ENCODE measurements at regions not wholly inside any gene's neighbourhood (a gene's known extent, or its start where the extent isn't known, plus 50 kb on each side); places are given as distances from the start of the nearest gene placed in this dataset.
"Not testable (repeated sequence)": the region's sequence is repeated elsewhere in the genome, so short reads cannot be mapped to it uniquely, and the experiment has no call there.

DNA sequence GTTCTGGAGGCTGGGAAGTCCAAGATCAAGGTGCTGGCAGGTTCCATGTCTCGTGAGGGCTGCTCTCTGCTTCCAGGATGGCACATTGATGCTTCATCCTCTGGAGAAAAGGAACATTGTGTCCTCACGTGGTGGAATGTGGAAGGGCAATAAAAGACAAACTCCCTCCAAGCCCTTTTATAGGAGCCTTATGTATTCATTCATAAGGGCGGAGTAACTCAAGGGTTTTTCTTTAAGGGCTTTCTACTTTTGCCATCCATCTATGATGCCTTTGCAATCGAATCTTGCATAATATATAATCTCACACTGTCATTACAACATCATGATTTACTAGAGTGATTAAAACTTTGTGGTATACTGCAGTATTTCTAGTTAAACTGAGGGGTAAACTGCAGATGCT lies 132.7 kb upstream of the DDHD1 start:
- no peak for DNase-seq (ENCODE audit: low read depth)

DNA sequence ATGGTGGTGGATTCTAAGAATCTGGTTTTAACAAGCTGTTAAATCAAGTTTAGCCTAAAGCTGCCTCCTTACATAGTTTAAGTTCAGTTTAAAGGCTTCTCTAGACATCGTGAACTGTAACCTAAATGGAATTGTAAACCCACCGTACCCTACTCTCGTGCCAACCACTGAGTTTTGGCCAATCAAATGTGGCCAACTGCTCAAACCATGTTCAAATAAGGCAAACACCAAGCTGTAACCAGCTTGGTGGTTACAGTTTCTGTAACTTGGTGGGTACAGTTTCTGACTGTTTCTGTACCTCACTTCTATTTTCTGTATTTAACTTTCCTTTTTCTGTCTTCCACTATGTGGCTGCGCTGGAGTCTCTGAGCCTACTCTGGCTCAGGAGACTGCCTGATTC lies 131.9 kb upstream of the DDHD1 start:
- no peak for DNase-seq (ENCODE audit: low read depth)

DNA sequence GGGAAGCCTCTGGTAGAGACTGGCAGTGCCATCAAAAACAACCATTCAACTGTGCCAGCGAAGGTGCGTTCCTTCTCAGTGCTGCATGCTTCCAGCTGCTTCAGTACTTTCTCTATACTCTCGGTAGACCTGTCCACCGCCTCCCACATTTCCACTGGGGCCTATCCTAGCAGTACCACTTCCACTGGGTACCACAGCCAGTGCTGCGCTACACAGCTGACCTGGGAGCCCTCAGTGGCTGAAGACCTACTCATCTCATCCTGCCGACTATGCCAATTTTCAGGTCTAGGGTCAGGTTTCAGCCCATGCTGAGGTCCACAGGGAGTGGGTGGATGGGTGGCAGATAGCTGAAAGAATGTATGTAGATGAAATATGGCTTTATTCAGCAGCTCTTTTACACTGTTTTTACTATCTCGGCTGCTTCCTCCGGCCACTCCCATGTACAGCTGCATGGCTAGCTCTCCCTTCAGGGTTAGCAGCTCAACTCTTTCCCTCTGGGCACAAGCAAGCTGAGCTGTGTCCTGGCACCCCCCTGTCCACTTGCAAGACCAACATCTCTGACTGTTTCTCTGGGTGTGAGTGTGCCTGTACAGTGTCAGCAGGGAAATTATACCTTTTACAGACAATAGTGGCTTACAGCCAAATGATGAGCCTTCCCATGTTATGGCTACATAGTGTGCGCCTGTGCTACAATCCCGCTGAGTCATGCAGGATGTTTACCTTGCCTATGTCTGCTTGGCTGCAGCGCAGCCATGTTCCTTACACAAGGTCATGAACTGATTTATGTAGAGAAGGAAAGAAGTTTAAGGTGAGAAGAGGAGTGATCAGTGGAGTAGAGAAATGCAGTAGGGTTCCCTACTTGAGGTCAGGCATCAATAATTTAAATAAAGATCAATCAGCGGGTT lies 125.7 kb upstream of the DDHD1 start:
- DNase-seq (ENCODE audit: low read depth) = no peak

DNA sequence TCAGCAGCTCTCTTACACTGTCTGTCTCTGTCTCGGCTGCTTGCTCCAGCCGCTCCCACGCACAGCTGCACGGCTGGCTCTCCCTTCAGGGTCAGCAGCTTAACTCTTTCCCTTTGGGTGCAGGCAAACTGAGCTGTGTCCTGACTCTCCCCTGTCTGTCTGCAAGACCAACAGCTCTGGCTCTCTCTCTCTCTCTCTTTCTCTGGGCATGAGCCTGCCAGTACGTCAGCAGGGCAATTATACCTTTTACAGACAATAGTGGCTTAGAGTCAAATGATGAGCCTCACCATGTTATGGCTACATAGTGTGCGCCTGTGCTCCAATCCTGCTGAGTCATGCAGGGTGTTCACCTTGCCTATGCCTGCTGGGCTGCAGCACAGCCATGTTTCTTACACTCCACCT lies 120.5 kb upstream of the DDHD1 start:
- DNase-seq (ENCODE audit: low read depth) = no peak

DNA sequence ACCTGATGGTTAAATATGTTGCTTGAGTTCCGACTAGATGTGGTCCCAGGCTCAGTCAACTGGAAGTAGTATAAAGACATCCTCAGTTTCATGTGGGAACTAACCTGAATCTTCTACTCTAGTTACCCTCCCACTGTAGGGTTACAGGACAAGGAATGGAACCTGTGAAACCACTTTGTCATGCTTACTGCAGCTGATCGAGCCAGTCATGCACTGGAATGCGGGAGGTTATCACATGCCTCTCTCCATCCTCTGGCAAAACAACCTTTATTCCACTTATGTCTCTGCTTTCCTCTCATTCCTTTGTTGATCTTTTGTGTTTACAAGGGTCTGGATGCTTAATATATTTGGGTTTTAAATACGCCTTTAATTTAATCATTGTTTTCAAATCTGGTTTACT lies 111.9 kb upstream of the DDHD1 start:
- DNase-seq (ENCODE audit: low read depth) = no peak

DNA sequence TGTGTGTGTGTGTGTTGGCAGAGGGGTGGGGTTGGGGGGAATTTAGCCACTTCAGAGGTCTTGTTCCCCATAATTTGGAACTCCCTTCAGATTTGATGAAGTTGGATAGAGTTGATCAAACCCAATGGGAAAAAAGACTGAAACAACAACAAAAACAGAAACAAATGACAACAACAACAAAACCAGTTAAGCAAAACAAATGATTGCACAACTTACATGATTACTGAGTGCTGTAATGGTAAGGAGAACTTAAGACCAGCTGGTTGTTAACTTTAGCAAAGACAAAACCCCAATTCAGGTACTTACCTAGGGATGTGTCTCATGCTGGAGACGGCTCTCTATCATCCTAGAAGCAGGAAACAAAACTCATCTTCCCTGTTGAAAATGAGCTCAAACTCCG lies 107.8 kb upstream of the DDHD1 start:
- DNase-seq (ENCODE audit: low read depth) = no peak

DNA sequence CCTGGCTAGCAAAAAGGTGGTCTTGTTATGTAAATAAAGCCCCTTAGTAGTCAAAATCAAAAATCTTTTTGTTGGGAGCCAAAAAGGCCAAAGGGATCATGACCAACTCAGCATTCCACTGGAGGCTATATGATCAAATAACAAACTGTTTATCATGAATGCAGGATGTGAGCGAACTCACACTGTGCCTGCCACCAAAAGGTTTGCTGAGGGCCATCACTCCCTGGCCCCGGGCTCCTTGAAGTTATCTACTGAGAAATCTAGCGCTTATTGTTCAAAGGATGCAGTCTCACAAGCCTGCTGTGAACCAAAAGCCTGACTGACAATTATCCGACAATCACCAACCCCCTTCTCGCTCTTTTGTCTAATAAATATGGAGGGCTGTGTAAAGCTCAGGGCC lies 107.2 kb upstream of the DDHD1 start:
- DNase-seq (ENCODE audit: low read depth) = no peak

DNA sequence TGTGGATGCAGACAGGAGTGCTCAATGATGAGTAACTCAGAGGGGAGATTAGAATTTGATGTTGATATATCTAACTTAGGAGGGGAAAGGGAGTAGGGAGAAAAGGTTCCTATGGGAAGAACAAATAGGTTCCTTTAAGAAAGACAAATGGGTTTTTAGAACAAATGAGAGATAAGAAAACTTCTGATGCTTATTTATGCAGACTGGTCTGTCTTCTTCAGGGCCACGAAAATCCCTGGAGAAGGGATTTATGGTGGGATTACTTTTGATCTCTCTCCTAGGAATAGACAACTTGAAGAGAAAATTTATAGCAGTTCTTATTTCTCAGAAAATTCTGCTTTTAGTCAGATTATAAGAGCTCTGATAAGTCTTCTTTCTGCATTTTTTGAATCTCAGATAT lies 99.0 kb upstream of the DDHD1 start:
- DNase-seq (ENCODE audit: low read depth) = no peak

DNA sequence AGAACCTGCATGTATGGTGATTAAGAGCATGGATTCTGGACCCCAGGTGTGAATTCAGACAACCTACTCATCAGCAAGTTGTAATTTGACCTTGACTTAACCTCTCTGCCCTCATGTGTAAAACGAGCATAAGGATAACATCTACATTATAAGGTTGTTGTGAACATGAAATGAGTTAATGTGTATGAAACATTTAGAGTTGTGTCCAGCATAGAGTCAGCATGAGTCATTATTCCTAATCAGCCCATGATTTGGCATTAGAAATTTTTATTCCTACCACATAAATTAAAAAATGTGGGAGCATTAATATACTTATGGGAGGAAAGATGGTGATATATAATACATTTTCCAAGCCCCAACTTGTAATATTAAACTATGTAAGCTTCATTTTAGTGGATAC lies 95.9 kb upstream of the DDHD1 start:
- DNase-seq (ENCODE audit: low read depth) = no peak

DNA sequence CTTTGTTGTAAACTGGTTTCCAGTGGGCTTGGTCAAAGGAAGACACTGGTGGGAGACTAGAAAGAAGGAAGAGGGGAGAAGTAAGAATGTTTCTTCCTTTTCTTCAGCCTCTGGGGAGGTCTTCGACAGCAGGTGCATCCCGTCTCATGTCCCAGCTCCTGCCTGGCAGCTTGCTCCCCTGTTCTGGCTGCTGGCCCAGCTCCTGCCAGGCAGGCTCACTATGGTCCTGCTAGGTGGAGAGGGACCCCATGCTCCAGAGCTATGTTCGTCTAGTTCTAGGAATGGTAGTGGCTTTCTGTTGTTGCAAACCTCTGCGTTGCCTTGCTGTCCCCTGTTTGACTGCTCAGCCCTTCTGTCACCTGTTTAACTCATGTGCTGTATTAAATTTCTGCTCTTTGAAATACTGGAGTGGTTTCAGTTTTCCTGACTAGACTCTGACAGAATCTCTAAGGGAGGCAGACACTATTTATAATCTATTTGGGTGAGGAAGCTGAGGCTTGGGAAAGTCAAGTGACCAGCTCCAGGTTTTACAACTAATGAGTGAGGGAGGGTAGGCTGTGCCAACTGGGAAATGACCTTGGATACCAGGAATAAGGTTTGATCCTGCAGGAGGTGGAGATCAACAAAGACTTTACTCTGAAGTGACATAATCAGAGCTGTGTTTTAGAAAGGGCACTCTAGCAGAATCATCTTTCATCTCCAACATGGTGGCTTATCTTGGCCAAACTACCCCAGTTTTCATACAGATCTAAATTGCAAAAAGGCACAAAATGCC lies 94.7 kb upstream of the DDHD1 start:
- no peak for DNase-seq (ENCODE audit: low read depth)

DNA sequence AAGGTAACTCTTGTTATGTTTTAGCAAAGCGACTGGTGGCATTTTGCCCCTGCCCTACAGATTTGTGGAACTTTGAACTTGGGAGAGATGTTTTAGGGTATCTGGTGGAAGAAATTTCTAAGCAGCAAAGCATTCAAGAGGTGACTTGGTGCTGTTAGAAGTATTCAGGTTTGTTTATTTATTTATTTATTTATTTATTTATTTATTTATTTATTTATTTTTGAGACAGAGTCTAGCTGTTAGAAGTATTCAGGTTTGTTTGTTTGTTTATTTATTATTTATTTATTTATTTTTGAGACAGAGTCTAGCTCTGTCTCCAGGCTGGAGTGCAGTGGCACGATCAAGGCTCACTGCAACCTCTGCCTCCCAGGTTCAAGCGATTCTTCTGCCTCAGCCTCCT lies 89.8 kb upstream of the DDHD1 start:
- DNase-seq (ENCODE audit: low read depth) = not testable (repeated sequence)

DNA sequence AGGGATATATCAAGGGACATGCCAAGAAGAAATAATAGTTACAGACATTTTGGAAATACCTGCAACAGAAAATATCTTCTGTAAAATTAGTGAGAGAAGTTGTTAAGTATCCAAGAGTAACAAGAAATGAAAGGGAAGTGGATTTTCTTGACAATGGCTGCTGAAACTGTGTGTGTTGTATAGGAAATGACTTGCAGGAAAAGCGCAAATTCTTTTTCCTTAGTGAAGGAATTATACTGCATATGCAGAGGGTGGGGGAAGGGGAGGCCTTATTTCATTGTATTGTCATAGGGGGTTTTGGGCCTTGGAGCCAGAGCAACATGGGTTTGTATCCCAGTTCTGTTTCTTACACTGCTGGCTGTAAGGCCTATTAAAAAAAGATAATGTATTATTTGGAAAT lies 84.4 kb upstream of the DDHD1 start:
- no peak for DNase-seq (ENCODE audit: low read depth)

DNA sequence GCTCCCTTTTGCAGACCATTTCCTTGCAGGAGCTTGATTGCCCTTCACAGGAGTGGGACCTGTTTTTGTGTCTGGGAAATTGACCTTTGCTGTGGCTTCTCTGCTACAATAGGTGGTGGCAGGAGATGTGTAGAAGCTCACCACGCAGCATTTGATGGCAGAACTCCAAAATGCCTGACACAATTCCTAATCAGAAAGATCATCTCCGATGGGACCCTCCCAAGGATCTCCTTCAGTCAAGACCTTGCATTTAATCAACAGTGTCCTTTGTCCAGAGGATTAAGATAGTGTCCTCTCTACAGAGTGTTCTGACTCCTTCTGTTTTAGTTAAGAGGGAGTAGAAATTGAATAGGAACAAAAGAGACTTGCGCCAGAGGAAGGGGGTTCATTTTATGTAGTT lies 83.6 kb upstream of the DDHD1 start:
- no peak for DNase-seq (ENCODE audit: low read depth)

DNA sequence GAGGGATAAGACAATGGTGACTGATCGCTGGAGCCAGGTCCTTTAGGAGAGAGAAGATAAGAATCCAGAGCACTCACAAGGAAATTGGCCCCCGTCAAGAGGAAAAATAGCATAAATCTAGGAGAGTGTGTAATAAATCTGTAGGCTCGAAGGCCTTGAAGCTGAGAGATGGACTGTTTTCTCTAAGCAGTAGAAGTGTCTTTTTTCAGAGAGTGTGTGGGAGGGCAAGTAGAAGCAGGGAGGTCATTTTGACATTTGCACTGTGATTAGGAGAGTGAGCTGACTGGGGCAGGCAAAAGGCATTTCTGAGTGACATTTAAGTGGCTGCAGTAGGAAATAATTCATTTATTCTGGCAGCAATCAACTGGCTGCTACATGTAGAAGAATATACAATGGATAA lies 78.0 kb upstream of the DDHD1 start:
- DNase-seq (ENCODE audit: low read depth) = no peak

DNA sequence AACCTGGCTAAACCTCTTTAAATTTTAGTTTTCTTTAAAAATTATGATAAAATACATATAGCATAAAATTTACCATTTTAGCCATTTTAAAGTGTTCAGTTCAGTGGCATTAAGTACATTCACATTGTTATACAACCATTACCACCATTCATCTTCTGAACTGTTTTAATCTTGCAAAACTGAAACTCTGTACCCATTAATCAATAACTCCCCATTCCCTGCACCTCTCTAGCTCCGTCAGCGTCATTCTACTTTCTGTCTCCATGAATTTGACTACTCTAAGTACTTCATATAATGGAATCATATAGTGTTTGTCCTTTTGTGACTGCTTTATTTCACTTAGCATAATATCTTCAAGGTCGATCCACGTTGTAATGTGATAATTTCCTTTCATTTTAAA lies 75.8 kb upstream of the DDHD1 start:
- DNase-seq (ENCODE audit: low read depth) = no peak

DNA sequence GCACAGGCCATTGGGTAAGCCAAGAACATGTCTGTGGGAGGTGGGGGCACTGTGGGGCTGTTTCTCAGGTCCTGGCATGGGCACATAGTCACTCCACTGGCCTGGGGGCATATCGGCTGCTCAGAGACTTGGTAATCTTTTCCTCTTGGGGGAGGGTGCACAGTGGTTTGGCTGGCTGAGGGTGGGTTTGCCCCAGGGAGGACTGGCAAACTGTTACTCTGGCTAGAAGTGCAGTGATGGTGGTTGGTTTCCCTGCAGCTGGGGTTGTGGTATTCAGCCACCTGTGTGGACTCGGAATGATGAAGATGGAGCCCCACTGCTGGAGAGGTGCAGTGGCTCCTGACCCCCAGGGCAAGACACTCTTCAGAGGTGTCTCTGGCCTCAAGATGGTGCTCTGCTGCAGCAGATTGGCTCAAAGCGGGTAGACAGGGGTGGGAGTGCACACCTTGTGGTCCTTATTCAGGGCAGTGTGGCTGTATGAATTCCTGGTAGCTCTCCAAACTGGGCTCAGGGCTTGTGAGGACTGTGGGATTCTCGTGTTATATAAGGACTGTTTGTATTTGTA lies 74.1 kb upstream of the DDHD1 start:
- DNase-seq (ENCODE audit: low read depth) = no peak

DNA sequence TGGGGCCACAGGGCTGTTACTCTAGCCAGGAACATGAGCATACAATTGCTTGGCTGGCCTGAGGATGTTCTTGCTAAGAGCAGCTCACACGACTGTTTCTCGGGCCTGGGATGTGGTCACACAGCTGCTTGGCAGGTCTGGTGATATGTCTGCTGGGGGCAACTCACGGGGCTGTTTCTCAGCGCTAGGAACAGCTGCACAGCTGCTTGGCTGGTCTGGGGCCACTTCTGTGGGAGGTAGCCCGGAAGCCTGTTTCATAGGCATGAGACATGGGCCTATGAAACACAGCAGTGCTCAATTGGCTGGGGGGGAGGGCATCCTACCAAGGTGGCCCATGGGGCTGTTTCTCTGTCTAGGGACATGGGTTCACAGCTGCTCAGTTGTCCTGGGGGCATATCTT lies 73.4 kb upstream of the DDHD1 start:
- DNase-seq (ENCODE audit: low read depth) = no peak

DNA sequence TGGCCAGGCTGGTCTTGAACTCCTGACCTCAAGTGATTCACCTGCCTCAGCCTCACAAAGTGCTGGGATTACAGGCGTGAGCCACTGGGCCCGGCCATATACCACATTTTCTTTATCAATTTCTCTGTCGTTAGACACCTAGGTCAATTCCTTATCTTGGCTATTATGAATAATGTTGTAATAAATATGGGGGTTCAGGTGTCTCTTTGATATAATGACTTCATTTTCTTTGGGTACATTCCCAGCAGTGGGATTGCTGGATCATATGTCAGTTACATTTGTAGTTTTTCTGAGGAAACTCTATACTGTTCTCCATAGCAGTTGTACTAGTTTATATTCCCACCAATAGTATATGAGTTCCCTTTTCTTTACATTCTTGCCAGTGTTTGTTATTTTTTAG lies 67.8 kb upstream of the DDHD1 start:
- DNase-seq (ENCODE audit: low read depth) = no peak

DNA sequence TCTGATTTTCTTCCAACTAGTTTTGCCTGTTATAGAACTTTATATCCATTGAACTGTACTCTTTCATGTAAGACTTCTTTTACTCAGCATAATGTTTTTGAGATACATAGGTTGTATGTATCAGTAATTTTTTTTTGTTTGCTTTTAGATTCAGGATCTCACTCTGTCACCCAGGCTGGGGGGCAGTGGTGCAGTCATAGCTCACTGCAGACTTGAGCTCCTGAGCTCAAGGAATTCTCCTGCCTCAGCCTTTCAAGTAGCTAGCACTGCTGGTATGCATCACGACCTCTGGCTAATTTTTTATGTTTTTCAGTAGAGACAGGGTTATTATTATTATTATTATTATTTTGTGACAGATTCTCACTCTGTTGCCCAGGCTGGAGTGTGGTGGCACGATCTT lies 65.0 kb upstream of the DDHD1 start:
- no peak for DNase-seq (ENCODE audit: low read depth)

DNA sequence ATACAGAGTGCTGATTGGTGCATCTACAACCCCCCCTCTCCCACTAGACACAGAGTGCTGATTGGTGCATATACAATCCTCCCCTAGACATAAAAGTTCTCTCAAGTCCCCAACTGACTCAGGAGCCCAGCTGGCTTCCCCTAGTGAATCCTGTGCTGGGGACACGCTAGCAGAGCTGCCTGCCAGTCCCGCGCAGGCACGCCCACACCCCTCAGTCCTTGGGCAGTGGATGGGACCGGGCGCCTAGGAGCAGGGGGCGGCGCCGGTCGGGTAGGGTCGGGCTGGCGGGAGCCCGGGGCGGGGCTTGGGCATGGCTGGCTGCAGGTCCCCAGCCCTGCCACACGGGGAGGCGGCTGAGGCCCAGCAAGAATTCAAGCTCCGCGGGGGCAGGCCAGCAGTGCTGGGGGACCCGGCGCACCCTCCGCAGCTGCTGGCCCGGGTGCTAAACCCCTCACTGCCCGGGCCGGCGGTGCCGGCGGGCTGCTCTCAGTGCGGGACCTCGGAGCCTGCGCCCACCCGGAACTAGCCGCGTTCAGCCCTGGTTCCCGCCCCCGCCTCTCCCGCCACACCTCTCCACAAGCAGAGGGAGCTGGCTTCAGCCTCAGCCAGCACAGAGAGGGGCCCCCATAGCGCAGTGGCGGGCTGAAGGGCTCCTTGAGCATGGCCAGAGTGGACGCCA lies 64.3 kb upstream of the DDHD1 start:
- DNase-seq (ENCODE audit: low read depth) = peak; percentile 49

DNA sequence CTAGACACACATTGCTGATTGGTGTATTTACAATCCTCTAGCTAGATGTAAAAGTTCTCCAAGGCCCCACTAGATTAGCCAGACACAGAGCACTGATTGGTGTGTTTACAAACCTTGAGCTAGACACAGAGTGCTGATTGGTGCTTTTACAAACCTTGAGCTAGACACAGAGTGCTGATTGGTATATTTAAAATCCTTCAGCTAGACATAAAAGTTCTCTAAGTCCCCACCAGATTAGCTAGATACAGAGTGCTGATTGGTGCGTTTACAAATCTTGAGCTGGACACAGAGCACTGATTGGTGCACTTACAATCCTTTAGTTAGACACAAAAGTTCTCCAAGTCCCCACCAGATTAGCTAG lies 63.8 kb upstream of the DDHD1 start:
- not testable (repeated sequence) for DNase-seq (ENCODE audit: low read depth)

DNA sequence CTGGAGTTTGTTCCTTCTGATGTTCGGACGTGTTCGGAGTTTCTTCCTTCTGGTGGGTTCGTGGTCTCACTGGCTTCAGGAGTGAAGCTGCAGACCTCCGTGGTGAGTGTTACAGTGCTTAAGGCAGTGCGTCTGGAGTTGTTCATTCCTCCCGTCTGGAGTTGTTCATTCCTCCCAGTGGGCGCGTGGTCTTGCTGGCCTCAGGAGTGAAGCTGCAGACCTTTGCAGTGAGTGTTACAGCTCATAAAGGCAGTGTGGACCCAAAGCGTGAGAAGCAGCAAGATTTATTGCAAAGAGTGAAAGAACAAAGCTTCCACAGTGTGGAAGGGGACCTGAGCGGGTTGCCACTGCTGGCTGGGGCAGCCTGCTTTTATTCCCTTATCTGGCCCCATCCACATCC lies 63.4 kb upstream of the DDHD1 start:
- DNase-seq (ENCODE audit: low read depth) = not testable (repeated sequence)

DNA sequence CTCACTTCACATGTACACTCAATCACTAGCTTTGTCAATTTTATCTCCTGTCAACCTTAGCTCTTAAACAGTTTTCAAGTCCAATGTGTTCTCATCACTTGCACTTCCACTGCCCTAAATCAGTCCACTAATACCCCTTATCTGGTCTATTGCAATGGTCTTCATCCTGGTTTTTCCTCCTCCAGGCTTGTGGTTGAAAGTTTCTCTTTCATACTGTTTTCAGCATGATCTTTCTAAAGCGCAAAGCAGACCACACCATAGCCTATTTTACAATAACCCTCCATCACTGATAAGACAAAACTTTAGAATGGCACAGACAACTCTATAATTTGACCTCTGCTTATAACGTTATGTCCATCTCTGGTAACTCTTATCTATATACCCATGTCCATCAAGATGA lies 62.0 kb upstream of the DDHD1 start:
- no peak for DNase-seq (ENCODE audit: low read depth)

All from activated gamma-delta T cell treated with anti-CD3 and anti-CD28 coated beads, Interleukin-2, amount 50 U/mL, for 16 hours (primary cell).